HEK293T (cell line): ENCODE measurements at regions not wholly inside any gene's neighbourhood (a gene's known extent, or its start where the extent isn't known, plus 50 kb on each side); places are given as distances from the start of the nearest gene placed in this dataset.

Source experiments
- FOXM1 ChIP-seq: fragments of 450-650 bp; IDR thresholded peaks from 2 replicates; pipeline ENCODE4 v1.6.1; 2017; ENCODE audit warnings: mild to moderate bottlenecking, borderline replicate concordance
- NFRKB ChIP-seq: fragments of 450-650 bp; IDR thresholded peaks from 2 replicates; pipeline ENCODE4 v1.6.1; 2016; ENCODE audit warnings: mild to moderate bottlenecking, moderate library complexity
- TARDBP ChIP-seq: fragments of 450-650 bp; IDR thresholded peaks from 2 replicates; pipeline ENCODE4 v1.6.1; 2016

DNA sequence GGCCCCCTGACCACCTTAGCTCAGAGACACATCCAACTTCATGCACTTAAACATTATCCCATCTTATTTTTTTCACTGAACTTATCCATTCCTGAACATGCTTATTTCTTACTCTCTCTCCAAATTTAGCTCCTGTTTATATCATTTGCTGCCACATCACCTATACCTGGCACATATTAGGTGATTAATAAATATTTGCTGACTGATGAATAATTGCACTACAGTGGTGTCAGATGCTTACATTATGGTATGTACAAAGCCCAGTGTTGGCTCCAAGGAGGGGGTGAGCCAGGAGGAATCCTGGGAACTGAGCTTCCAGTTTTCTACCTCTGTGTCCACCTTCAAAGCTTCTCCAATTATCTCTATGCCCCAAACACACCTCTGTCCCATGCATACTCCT, 124.0 kb upstream of the PMFBP1 start:
- no peak for TF ChIP-seq NFRKB
- no peak for TF ChIP-seq FOXM1
- TF ChIP-seq TARDBP: no peak
